ENCODE measurements at regions not wholly inside any gene's neighbourhood (a gene's known extent, or its start where the extent isn't known, plus 50 kb on each side); places are given as distances from the start of the nearest gene placed in this dataset.
"Not testable (repeated sequence)": the region's sequence is repeated elsewhere in the genome, so short reads cannot be mapped to it uniquely, and the experiment has no call there.

GRCh38 chr16:29326164-29327125, 80.1 kb downstream of the NPIPB11 start:
- H3K9me3 Mint-ChIP-seq; H3K27ac Mint-ChIP-seq; H3K36me3 Mint-ChIP-seq; ATAC-seq; H3K4me1 Mint-ChIP-seq; H3K9me3 ChIP-seq (ENCODE audit: control insufficient read depth, insufficient read depth, low read length); H3K36me3 ChIP-seq (ENCODE audit: control insufficient read depth, insufficient read depth, low read length); H3K4me1 ChIP-seq (ENCODE audit: control insufficient read depth, insufficient read depth, low read length); H3K27ac ChIP-seq (ENCODE audit: low read length); H3K4me3 ChIP-seq (ENCODE audit: low read length); H3K27me3 Mint-ChIP-seq (ENCODE audit: low read depth in 2 of 2); DNase-seq; H3K4me3 Mint-ChIP-seq; H3K27me3 ChIP-seq (ENCODE audit: control insufficient read depth, insufficient read depth, low read length); intact Hi-C loops (cut with micrococcal nuclease): not testable (repeated sequence)
- 65% methylated on average over 17 of the region's 34 CpGs for WGBS (ENCODE audit: insufficient coverage)

- H3K4me3 ChIP-seq (ENCODE audit: low read length); H3K4me3 Mint-ChIP-seq; intact Hi-C loops (cut with micrococcal nuclease); ATAC-seq; H3K27me3 ChIP-seq (ENCODE audit: control insufficient read depth, insufficient read depth, low read length); H3K4me1 ChIP-seq (ENCODE audit: control insufficient read depth, insufficient read depth, low read length); H3K27ac Mint-ChIP-seq; H3K9me3 ChIP-seq (ENCODE audit: control insufficient read depth, insufficient read depth, low read length); H3K36me3 Mint-ChIP-seq; H3K27ac ChIP-seq (ENCODE audit: low read length); H3K27me3 Mint-ChIP-seq (ENCODE audit: low read depth in 2 of 2); H3K9me3 Mint-ChIP-seq; DNase-seq; H3K36me3 ChIP-seq (ENCODE audit: control insufficient read depth, insufficient read depth, low read length); H3K4me1 Mint-ChIP-seq: not testable (repeated sequence)
- WGBS (ENCODE audit: insufficient coverage): 86% methylated on average over 6 of the region's 6 CpGs
Measured at GRCh38 chr16:29323725-29324124, 82.8 kb downstream of the NPIPB11 start.

- Histone ChIP-seq H3K36me3 (ENCODE audit: control insufficient read depth, insufficient read depth, low read length) (no peaks in the 10 kb centered on the region), H3K4me1 (ENCODE audit: control insufficient read depth, insufficient read depth, low read length) (no peaks in the 10 kb centered on the region), H3K9me3 (ENCODE audit: control insufficient read depth, insufficient read depth, low read length) (no peaks in the 10 kb centered on the region), H3K4me3 (ENCODE audit: low read length) (no peak overlapping the region), H3K27me3 (ENCODE audit: control insufficient read depth, insufficient read depth, low read length) (no peaks in the 10 kb centered on the region), H3K27ac (ENCODE audit: low read length) (no peak overlapping the region)
- intact Hi-C loops (cut with micrococcal nuclease): no loop called here
- DNase-seq: no peak
- no peak for TF ChIP-seq CTCF (IDR thresholded peaks at IDR 0.05)
- WGBS (ENCODE audit: insufficient coverage): 98% methylated on average over 9 of the region's 9 CpGs
- no peak overlapping the region for H3K4me3 Mint-ChIP-seq
- no peaks in the 10 kb centered on the region for H3K36me3 Mint-ChIP-seq
- H3K9me3 Mint-ChIP-seq: no peaks in the 10 kb centered on the region
- H3K27ac Mint-ChIP-seq: no peak overlapping the region
- H3K27me3 Mint-ChIP-seq (ENCODE audit: low read depth in 2 of 2): no peaks in the 10 kb centered on the region
- ATAC-seq: no peak
- peaks cover 0 to 5% of the 10 kb centered on the region in 2 donors for H3K4me1 Mint-ChIP-seq
Measured at GRCh38 chr16:29321585-29321984, 84.9 kb downstream of the NPIPB11 start.

GRCh38 chr16:29321000-29321393, 85.5 kb downstream of the NPIPB11 start:
- Histone ChIP-seq H3K4me1 (ENCODE audit: control insufficient read depth, insufficient read depth, low read length) (no peaks in the 10 kb centered on the region), H3K36me3 (ENCODE audit: control insufficient read depth, insufficient read depth, low read length) (no peaks in the 10 kb centered on the region), H3K27ac (ENCODE audit: low read length) (no peak overlapping the region), H3K4me3 (ENCODE audit: low read length) (no peak overlapping the region), H3K9me3 (ENCODE audit: control insufficient read depth, insufficient read depth, low read length) (no peaks in the 10 kb centered on the region), H3K27me3 (ENCODE audit: control insufficient read depth, insufficient read depth, low read length) (no peaks in the 10 kb centered on the region)
- ATAC-seq: no peak
- Mint-ChIP-seq H3K36me3 (no peaks in the 10 kb centered on the region), H3K4me3 (no peak overlapping the region), H3K27me3 (ENCODE audit: low read depth in 2 of 2) (no peaks in the 10 kb centered on the region), H3K9me3 (no peaks in the 10 kb centered on the region), H3K27ac (no peak overlapping the region), H3K4me1 (peaks cover 0 to 5% of the 10 kb centered on the region in 2 donors)
- intact Hi-C loops (cut with micrococcal nuclease): no loop called here
- WGBS (ENCODE audit: insufficient coverage): 94% methylated on average over 18 of the region's 18 CpGs
- TF ChIP-seq CTCF (IDR thresholded peaks at IDR 0.05): no peak
- no peak for DNase-seq
